Tibial artery (tissue), 4 donors: ENCODE measurements at regions not wholly inside any gene's neighbourhood (a gene's known extent, or its start where the extent isn't known, plus 50 kb on each side); places are given as distances from the start of the nearest gene placed in this dataset.

Source experiments
- DNase-seq, 2 donors: peaks; one replicate each; pipeline ENCODE4 v3.0.0-alpha.2; 2019
- H3K27ac ChIP-seq, 2 donors: fragments of 200-600 bp; sonication (generic) in 1 of 2; 1 replicate in 1 of 2; 2 replicates in 1 of 2; pipeline ENCODE4 v1.5.1; 2018 to 2019; ENCODE audit warnings: mild to moderate bottlenecking in 1 of 2
- H3K27me3 ChIP-seq, 2 donors: fragments of 200-600 bp; sonication (generic) in 1 of 2; one replicate each; pipeline versions ENCODE4 v1.5.1 to v1.6.0; 2016 to 2019
- H3K36me3 ChIP-seq, 3 donors: fragments of 200-600 bp; sonication (generic) in 2 of 3; one replicate each; pipeline ENCODE4 v1.5.1; 2016 to 2019; ENCODE audit warnings: mild to moderate bottlenecking in 2 of 3
- H3K4me1 ChIP-seq, 4 donors: fragments of 200-600 bp; sonication (generic) in 2 of 4; 1 replicate in 3 of 4; 2 replicates in 1 of 4; pipeline ENCODE4 v1.5.1; 2016 to 2019
- H3K4me3 ChIP-seq, 2 donors: fragments of 200-600 bp; sonication (generic) in 1 of 2; 1 replicate in 1 of 2; 2 replicates in 1 of 2; pipeline ENCODE4 v1.5.1; 2018 to 2019; ENCODE audit warnings: mild to moderate bottlenecking in 2 of 2
- H3K9me3 ChIP-seq, 3 donors: fragments of 200-600 bp; sonication (generic) in 1 of 3; one replicate each; pipeline ENCODE4 v1.5.1; 2016 to 2019
- intact Hi-C: fragments of 100-400 bp; cut with DNase I; formaldehyde crosslinking; loops from one replicate; pipeline ENCODE4 v1.15.0; 2023; ENCODE audit warnings: low total_unique reads
- TF ChIP-seq, protein P1 (sequence below), 2 experiments: fragments of 200-600 bp in 1 of 2; fragments of 450-650 bp in 1 of 2; IDR thresholded peaks; one replicate each; pipeline ENCODE4 v1.5.1; 2017 to 2019; ENCODE audit warnings: antibody characterized with exemption in 2 of 2, mild to moderate bottlenecking in 1 of 2, moderate library complexity in 1 of 2

GRCh38 chr17:22409160-22409751 is 716.9 kb downstream of the KCNJ18 start:
- H3K27ac ChIP-seq = no peak overlapping the region
- DNase-seq = no peak
- no peaks in the 10 kb centered on the region for H3K4me1 ChIP-seq
- H3K4me3 ChIP-seq = no peak overlapping the region
- peaks cover 0 to 23% (median 0%) of the 10 kb centered on the region in 3 donors for H3K9me3 ChIP-seq
- H3K27me3 ChIP-seq = no peaks in the 10 kb centered on the region
- TF ChIP-seq, protein P1, sequence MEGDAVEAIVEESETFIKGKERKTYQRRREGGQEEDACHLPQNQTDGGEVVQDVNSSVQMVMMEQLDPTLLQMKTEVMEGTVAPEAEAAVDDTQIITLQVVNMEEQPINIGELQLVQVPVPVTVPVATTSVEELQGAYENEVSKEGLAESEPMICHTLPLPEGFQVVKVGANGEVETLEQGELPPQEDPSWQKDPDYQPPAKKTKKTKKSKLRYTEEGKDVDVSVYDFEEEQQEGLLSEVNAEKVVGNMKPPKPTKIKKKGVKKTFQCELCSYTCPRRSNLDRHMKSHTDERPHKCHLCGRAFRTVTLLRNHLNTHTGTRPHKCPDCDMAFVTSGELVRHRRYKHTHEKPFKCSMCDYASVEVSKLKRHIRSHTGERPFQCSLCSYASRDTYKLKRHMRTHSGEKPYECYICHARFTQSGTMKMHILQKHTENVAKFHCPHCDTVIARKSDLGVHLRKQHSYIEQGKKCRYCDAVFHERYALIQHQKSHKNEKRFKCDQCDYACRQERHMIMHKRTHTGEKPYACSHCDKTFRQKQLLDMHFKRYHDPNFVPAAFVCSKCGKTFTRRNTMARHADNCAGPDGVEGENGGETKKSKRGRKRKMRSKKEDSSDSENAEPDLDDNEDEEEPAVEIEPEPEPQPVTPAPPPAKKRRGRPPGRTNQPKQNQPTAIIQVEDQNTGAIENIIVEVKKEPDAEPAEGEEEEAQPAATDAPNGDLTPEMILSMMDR (IDR thresholded peaks at IDR 0.05) = no peak
- H3K36me3 ChIP-seq = no peaks in the 10 kb centered on the region
- intact Hi-C loops = no loop called here

- TF ChIP-seq, protein P1 (IDR thresholded peaks at IDR 0.05) = no peak
- peaks cover 0 to 23% (median 0%) of the 10 kb centered on the region in 3 donors for H3K9me3 ChIP-seq
- no peak for DNase-seq
- no peak overlapping the region for H3K27ac ChIP-seq
- H3K27me3 ChIP-seq = no peaks in the 10 kb centered on the region
- no peak overlapping the region for H3K4me3 ChIP-seq
- intact Hi-C loops = no loop called here
- no peaks in the 10 kb centered on the region for H3K4me1 ChIP-seq
- no peaks in the 10 kb centered on the region for H3K36me3 ChIP-seq
Observed at GRCh38 chr17:22410136-22410535, 717.8 kb downstream of the KCNJ18 start.

DNA sequence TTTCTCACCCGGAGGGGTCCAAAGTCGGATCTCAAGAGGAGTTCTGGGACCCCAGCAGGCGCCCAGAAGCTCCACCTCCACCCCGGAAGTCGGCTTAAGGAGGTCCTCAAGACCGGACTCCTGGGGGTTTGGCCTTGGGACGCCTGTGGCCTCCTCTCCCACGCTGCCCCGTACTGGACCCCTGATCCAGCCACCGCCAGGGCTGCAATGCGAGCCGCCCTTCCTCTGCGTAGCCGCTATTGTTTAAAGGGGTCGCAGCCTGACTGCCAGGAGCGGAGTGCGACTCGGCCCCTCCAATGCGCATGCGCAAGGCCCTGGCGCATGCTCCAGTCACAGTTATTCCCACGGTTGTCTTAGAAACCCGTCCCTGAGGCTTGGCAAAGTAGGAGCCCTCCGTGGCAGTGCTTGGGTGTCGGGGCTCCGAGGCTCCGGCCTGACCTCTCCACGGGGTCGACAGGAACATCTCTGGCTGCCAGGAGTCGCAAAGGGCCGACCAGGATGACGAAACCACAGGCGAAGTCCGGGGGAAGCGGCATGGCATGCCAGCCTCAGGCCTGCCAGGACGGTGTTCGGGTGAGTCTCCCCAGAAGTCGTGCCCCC is 719.0 kb downstream of the KCNJ18 start:
- Histone ChIP-seq H3K9me3 (peaks cover 0 to 23% (median 0%) of the 10 kb centered on the region in 3 donors), H3K4me3 (no peak overlapping the region), H3K4me1 (no peaks in the 10 kb centered on the region), H3K27me3 (no peaks in the 10 kb centered on the region), H3K36me3 (no peaks in the 10 kb centered on the region), H3K27ac (no peak overlapping the region)
- DNase-seq = no peak
- TF ChIP-seq, protein P1 (IDR thresholded peaks at IDR 0.05) = no peak
- intact Hi-C loops = no loop called here

DNA sequence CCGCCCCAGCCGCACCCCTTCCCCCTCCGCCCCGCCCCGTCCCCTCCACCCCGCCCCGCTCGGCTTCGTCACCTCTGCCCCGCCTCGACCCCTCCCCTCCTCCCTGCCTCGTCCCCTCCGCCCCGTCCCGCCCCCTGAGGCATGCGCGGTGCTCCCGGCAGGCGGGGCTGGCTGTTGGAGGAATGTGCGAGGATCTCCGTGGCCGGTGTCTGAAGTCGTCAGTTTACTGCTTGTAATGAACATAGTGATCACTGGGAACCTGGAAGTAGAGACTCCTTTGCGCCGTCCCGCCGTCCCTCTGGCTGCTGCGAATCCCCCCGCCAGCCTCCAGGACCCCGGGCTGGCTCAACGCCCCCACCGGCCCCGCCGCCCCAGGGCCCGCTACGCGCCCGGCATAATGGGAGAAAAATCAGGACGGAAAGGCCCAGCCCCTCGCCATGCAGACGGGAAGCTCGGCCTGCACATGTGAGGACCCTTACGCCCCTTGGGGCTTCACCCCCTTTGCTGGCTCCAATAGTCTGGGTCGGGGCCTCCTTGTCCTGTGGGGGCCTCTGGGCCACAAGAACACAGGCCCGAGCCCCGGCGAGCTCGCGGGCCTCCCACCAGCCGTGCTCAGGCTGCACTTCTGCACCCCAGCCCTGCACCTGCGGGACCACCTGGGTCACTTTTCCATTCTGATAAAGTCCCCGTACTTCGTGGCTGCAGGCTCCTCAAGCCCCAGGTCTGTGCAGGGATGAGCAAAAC is 743.1 kb downstream of the KCNJ18 start:
- intact Hi-C loops = no loop called here
- TF ChIP-seq, protein P1 (IDR thresholded peaks at IDR 0.05) = no peak
- no peak for DNase-seq
- Histone ChIP-seq H3K9me3 (no peaks in the 10 kb centered on the region), H3K4me3 (no peak overlapping the region), H3K4me1 (no peaks in the 10 kb centered on the region), H3K27me3 (peaks cover 0 to 4% of the 10 kb centered on the region in 2 donors), H3K27ac (no peak overlapping the region), H3K36me3 (no peaks in the 10 kb centered on the region)

DNA sequence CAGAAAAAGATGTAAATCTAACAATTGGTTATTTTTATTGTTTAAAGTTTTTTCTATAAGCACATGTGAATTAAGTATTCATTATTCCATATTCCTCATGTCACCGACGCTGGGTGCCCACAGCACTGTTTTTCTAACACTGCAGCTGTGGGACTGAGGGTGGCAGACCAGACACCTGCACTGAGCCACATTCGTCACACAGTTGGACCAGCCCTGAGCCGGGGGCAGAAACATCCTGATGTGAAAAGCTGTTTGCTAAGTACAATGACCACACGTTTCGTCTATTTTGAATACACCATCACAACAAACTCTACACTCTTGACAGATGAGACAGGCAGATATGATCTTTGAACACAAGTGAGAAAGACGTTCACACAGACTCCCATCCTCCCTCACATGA is 749.5 kb downstream of the KCNJ18 start:
- Histone ChIP-seq H3K9me3 (no peaks in the 10 kb centered on the region), H3K27ac (no peak overlapping the region), H3K4me1 (no peaks in the 10 kb centered on the region), H3K4me3 (no peak overlapping the region), H3K36me3 (no peaks in the 10 kb centered on the region), H3K27me3 (no peaks in the 10 kb centered on the region)
- intact Hi-C loops = no loop called here
- no peak for DNase-seq
- TF ChIP-seq, protein P1 (IDR thresholded peaks at IDR 0.05) = no peak
